Panc1 (cell line): ENCODE measurements at regions not wholly inside any gene's neighbourhood (a gene's known extent, or its start where the extent isn't known, plus 50 kb on each side); places are given as distances from the start of the nearest gene placed in this dataset.

ENCODE experiments used
- ATAC-seq: fragments of 200-7000 bp; cut with Tn5 transposase; 2 replicates; pipeline ENCODE4 v1.9.1; 2020; ENCODE audit warnings: mild to moderate bottlenecking, moderate library complexity
- BruUV-seq: library from RNA; stranded (reverse); fragments of 400-500 nt; replicated peaks from 2 replicates; lab custom pipeline; 2021; lab: Mats Ljungman, UMichigan
- CTCF ChIA-PET: fragments of 300-600 bp; sonication (Branson Sonifier 250); formaldehyde crosslinking; loops from one replicate; lab custom pipeline; 2022; ENCODE audit warnings: antibody characterized with exemption; lab: Charles Lee
- POLR2A ChIA-PET: fragments of 300-600 bp; sonication (Branson Sonifier 250); formaldehyde crosslinking; loops from one replicate; lab custom pipeline; 2022; ENCODE audit warnings: antibody characterized with exemption; lab: Charles Lee
- DNase-seq: peaks from one replicate; pipeline ENCODE4 v3.0.0-alpha.2; 2010; ENCODE audit warnings: low read depth, low spot score
- H3K27ac ChIP-seq: 2 replicates; pipeline ENCODE4 v1.5.1; 2011; ENCODE audit warnings: mild to moderate bottlenecking, low read length, inconsistent platforms
- H3K27me3 ChIP-seq: fragments of 200-500 bp; sonication (Bioruptor generic); 2 replicates; pipeline ENCODE4 v1.6.0; 2014; ENCODE audit warnings: low read length, inconsistent platforms; ENCODE audit not compliant: control insufficient read depth, insufficient read depth
- H3K36me3 ChIP-seq: fragments of 200-500 bp; sonication (Bioruptor generic); 2 replicates; pipeline ENCODE4 v1.5.1; 2014; ENCODE audit warnings: inconsistent platforms, mild to moderate bottlenecking, low read length, moderate library complexity; ENCODE audit not compliant: control insufficient read depth, insufficient read depth
- H3K4me1 ChIP-seq: 2 replicates; pipeline ENCODE4 v1.5.1; 2011; ENCODE audit warnings: inconsistent platforms, mild to moderate bottlenecking, low read length, moderate library complexity; ENCODE audit not compliant: control insufficient read depth, insufficient read depth
- H3K4me3 ChIP-seq, 2 experiments: 2 replicates each; pipeline ENCODE4 v1.5.1; 2011 to 2012; ENCODE audit warnings: low read depth in 2 of 2, low read length in 2 of 2, mild to moderate bottlenecking in 2 of 2, inconsistent platforms in 1 of 2, moderate library complexity in 1 of 2
- H3K9me3 ChIP-seq: fragments of 200-500 bp; sonication (Bioruptor generic); 2 replicates; pipeline ENCODE4 v1.5.1; 2014; ENCODE audit warnings: low read depth, mild to moderate bottlenecking, inconsistent platforms, low read length, moderate library complexity; ENCODE audit not compliant: control insufficient read depth, insufficient read depth
- POLR2AphosphoS5 ChIP-seq: IDR thresholded peaks from 2 replicates; pipeline ENCODE4 v1.6.1; 2012; ENCODE audit warnings: mild to moderate bottlenecking, low read depth, low read length, moderate library complexity
- SIN3A ChIP-seq: IDR thresholded peaks from 2 replicates; pipeline ENCODE4 v1.6.1; 2012; ENCODE audit warnings: low read depth, mild to moderate bottlenecking, low read length, moderate library complexity, borderline replicate concordance; ENCODE audit not compliant: insufficient read depth
- TCF7L2 ChIP-seq: IDR thresholded peaks from 2 replicates; pipeline ENCODE4 v1.6.1; 2011; ENCODE audit warnings: mild to moderate bottlenecking, low read depth, low read length, inconsistent platforms
- in situ Hi-C: cut with HindIII; loops from 2 replicates; pipeline ENCODE4 v1.10.0; 2016; ENCODE audit warnings: low sequenced_read_pairs, low pct_unique_long_range_greater_than_20kb
- intact Hi-C: fragments of 100-400 bp; cut with micrococcal nuclease; formaldehyde crosslinking; loops from one replicate; pipeline ENCODE4 v1.10.0; 2022; ENCODE audit not compliant: unreplicated experiment
- TF ChIP-seq, protein P1 (sequence below): fragments of 450-650 bp; IDR thresholded peaks from 2 replicates; pipeline ENCODE4 v1.5.1; 2017; ENCODE audit warnings: mild to moderate bottlenecking
- TF ChIP-seq, protein P2 (sequence below), 2 experiments: IDR thresholded peaks; 2 replicates each; pipeline ENCODE4 v1.6.1; 2011 to 2012; ENCODE audit warnings: low read depth in 2 of 2, control low read depth in 1 of 2, low read length in 1 of 2, mild to moderate bottlenecking in 1 of 2, moderate library complexity in 1 of 2; ENCODE audit not compliant: insufficient read depth in 1 of 2

DNA sequence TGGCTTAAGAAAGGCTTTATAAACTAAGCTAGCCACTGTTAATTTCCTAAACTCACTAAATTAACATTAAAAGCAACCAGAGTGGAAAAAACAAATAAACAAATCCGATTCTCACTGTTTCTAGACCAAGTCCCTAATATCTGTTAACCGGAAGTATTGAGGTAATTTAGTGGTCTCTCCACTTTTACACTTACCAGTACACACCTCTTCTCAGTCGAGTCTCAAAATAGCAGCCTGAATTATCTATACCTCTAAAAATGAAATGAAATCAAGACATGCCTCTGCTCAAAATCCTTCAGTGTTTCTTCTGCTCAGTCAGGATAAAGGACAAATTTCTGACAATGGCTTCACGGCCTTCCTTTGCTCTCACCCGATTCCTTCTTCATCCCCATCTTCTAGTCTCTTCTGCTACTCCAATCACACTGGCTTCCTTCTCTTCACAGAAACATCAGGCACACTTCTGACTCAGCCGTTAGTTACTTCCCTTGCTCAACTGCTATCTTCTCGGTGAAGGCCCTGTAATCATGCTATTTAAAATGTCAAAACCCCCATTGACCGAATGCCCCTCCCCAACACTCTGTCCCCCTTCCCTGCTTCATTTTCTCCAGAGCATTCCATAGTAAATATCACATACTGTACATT, 161.3 kb downstream of the KITLG start:
- Histone ChIP-seq H3K27ac (no peak overlapping the region), H3K27me3 (no peaks in the 10 kb centered on the region), H3K4me1 (no peaks in the 10 kb centered on the region), H3K9me3 (no peaks in the 10 kb centered on the region), H3K36me3 (no peaks in the 10 kb centered on the region), H3K4me3 (no peak overlapping the region; a peak in 1 of 4 replicates)
- CTCF ChIA-PET = no interaction called here
- no TSS peak for BruUV-seq
- intact Hi-C loops = no loop called here
- DNase-seq (no peak), ATAC-seq (no peak)
- POLR2A ChIA-PET = no interaction called here
- in situ Hi-C loops = no loop called here
- no peak for TF ChIP-seq TCF7L2
- TF ChIP-seq POLR2AphosphoS5 = no peak
- no peak for TF ChIP-seq SIN3A
- TF ChIP-seq, protein P1, sequence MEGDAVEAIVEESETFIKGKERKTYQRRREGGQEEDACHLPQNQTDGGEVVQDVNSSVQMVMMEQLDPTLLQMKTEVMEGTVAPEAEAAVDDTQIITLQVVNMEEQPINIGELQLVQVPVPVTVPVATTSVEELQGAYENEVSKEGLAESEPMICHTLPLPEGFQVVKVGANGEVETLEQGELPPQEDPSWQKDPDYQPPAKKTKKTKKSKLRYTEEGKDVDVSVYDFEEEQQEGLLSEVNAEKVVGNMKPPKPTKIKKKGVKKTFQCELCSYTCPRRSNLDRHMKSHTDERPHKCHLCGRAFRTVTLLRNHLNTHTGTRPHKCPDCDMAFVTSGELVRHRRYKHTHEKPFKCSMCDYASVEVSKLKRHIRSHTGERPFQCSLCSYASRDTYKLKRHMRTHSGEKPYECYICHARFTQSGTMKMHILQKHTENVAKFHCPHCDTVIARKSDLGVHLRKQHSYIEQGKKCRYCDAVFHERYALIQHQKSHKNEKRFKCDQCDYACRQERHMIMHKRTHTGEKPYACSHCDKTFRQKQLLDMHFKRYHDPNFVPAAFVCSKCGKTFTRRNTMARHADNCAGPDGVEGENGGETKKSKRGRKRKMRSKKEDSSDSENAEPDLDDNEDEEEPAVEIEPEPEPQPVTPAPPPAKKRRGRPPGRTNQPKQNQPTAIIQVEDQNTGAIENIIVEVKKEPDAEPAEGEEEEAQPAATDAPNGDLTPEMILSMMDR = no peak

DNA sequence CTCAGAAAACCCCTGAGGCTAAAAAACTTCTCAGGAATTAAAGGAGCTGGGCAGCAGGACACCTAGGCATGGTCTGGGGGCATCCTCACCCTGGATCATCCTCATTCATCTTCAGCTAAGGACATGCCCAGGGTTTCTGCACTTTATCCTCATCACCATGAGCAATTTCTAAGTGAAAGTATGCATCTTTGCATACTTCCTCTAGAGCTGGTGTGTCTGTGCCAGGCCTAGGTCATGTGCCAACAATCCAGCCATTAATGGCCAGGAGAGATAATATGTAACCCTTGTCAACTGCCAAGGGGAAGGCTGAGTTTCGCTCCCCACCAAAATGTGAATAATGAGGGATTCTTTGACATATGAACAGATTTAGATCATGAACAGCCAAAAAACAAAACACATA, 160.5 kb downstream of the KITLG start:
- no peak for TF ChIP-seq TCF7L2
- TF ChIP-seq, protein P1 = no peak
- TF ChIP-seq SIN3A = no peak
- TF ChIP-seq, protein P2, sequence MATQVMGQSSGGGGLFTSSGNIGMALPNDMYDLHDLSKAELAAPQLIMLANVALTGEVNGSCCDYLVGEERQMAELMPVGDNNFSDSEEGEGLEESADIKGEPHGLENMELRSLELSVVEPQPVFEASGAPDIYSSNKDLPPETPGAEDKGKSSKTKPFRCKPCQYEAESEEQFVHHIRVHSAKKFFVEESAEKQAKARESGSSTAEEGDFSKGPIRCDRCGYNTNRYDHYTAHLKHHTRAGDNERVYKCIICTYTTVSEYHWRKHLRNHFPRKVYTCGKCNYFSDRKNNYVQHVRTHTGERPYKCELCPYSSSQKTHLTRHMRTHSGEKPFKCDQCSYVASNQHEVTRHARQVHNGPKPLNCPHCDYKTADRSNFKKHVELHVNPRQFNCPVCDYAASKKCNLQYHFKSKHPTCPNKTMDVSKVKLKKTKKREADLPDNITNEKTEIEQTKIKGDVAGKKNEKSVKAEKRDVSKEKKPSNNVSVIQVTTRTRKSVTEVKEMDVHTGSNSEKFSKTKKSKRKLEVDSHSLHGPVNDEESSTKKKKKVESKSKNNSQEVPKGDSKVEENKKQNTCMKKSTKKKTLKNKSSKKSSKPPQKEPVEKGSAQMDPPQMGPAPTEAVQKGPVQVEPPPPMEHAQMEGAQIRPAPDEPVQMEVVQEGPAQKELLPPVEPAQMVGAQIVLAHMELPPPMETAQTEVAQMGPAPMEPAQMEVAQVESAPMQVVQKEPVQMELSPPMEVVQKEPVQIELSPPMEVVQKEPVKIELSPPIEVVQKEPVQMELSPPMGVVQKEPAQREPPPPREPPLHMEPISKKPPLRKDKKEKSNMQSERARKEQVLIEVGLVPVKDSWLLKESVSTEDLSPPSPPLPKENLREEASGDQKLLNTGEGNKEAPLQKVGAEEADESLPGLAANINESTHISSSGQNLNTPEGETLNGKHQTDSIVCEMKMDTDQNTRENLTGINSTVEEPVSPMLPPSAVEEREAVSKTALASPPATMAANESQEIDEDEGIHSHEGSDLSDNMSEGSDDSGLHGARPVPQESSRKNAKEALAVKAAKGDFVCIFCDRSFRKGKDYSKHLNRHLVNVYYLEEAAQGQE (IDR thresholded peaks at IDR 0.05; ENCODE audit: insufficient read depth in 1 of 2, low read depth in 2 of 2, low read length in 1 of 2) = no peak
- TF ChIP-seq POLR2AphosphoS5 = no peak

More for the DNA sequence above, 160.5 kb downstream of the KITLG start:
- in situ Hi-C loops = no loop called here
- Histone ChIP-seq H3K9me3 (no peaks in the 10 kb centered on the region), H3K4me3 (no peak overlapping the region), H3K27me3 (no peaks in the 10 kb centered on the region), H3K4me1 (no peaks in the 10 kb centered on the region), H3K36me3 (no peaks in the 10 kb centered on the region), H3K27ac (no peak overlapping the region)
- no TSS peak for BruUV-seq
- CTCF ChIA-PET = no interaction called here
- POLR2A ChIA-PET = no interaction called here
- intact Hi-C loops = no loop called here
- DNase-seq (no peak), ATAC-seq (no peak)
